Gastroesophageal sphincter (tissue), 4 donors: ENCODE measurements at regions not wholly inside any gene's neighbourhood (a gene's known extent, or its start where the extent isn't known, plus 50 kb on each side); places are given as distances from the start of the nearest gene placed in this dataset.

ENCODE experiments used
- ATAC-seq: fragments of 150-250 bp; one replicate; pipeline ENCODE4 v1.9.1; 2016; ENCODE audit warnings: mild to moderate bottlenecking, moderate library complexity
- H3K27ac ChIP-seq, 4 donors: fragments of 200-600 bp; sonication (generic) in 3 of 4; 1 replicate in 3 of 4; 2 replicates in 1 of 4; pipeline ENCODE4 v1.5.1; 2016 to 2019
- H3K27me3 ChIP-seq: fragments of 200-600 bp; sonication (generic); one replicate; pipeline ENCODE4 v1.5.1; 2019
- H3K36me3 ChIP-seq, 2 donors: fragments of 200-600 bp; sonication (generic); one replicate each; pipeline ENCODE4 v1.5.1; 2019; ENCODE audit warnings: control low read depth in 1 of 2
- H3K4me1 ChIP-seq, 3 donors: fragments of 200-600 bp; sonication (generic); 1 replicate in 2 of 3; 2 replicates in 1 of 3; pipeline ENCODE4 v1.5.1; 2016 to 2019; ENCODE audit warnings: control low read depth in 2 of 3
- H3K4me3 ChIP-seq, 2 donors: fragments of 200-600 bp; sonication (generic); one replicate each; pipeline ENCODE4 v1.5.1; 2019; ENCODE audit warnings: mild to moderate bottlenecking in 1 of 2, moderate library complexity in 1 of 2
- H3K9me3 ChIP-seq, 3 donors: fragments of 200-600 bp; sonication (generic); one replicate each; pipeline ENCODE4 v1.5.1; 2017 to 2019; ENCODE audit warnings: control low read depth in 2 of 3
- EP300 ChIP-seq: sonication (generic); formaldehyde crosslinking; IDR thresholded peaks from one replicate; pipeline ENCODE4 v1.6.1; 2017; ENCODE audit warnings: antibody characterized with exemption, mild to moderate bottlenecking
- POLR2A ChIP-seq, 2 donors: fragments of 450-650 bp; IDR thresholded peaks; one replicate each; pipeline ENCODE4 v1.6.1; 2017; ENCODE audit warnings: antibody characterized with exemption in 2 of 2, mild to moderate bottlenecking in 2 of 2, moderate library complexity in 1 of 2
- POLR2AphosphoS5 ChIP-seq: sonication (generic); formaldehyde crosslinking; IDR thresholded peaks from one replicate; pipeline ENCODE4 v1.6.1; 2017; ENCODE audit warnings: antibody characterized with exemption
- WGBS, 2 donors: methylation state at CpG; one replicate each; pipeline ENCODE4 v1.1.5; 2018; ENCODE audit warnings: low coverage in 1 of 2; 5-methylcytosine and 5-hydroxymethylcytosine counted together
- TF ChIP-seq, protein P1 (sequence below), 4 experiments: fragments of 200-600 bp in 2 of 4; fragments of 450-650 bp in 2 of 4; sonication (generic) in 1 of 4; IDR thresholded peaks; one replicate each; pipeline ENCODE4 v1.5.1; 2017 to 2019; ENCODE audit warnings: antibody characterized with exemption in 4 of 4, mild to moderate bottlenecking in 2 of 4, moderate library complexity in 2 of 4

DNA sequence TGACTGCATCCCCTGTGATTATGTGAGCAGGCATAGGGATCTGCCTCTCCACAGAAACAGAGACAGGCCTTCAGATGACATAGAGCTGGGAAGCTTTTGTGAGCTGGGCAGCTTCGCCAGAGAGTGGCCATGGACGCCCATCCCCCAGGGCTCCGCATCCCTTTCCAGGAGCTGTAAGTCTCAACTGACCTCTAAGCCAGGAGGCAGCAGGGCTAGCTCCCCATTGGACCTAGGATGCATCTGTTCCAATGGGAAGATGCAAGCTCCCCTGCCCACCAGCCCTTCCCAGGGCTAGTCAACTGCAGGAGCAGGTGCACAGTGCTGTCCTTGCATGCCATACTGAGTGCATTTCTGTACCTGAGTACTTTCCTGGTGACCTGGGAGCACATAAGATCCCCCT, 663.6 kb downstream of the RNF144B start:
- H3K4me3 ChIP-seq, result no peak overlapping the region
- no peaks in the 10 kb centered on the region for H3K27me3 ChIP-seq
- TF ChIP-seq POLR2AphosphoS5 (no peak), POLR2A (IDR thresholded peaks at IDR 0.05) (no peak), EP300 (no peak)
- TF ChIP-seq, protein P1, sequence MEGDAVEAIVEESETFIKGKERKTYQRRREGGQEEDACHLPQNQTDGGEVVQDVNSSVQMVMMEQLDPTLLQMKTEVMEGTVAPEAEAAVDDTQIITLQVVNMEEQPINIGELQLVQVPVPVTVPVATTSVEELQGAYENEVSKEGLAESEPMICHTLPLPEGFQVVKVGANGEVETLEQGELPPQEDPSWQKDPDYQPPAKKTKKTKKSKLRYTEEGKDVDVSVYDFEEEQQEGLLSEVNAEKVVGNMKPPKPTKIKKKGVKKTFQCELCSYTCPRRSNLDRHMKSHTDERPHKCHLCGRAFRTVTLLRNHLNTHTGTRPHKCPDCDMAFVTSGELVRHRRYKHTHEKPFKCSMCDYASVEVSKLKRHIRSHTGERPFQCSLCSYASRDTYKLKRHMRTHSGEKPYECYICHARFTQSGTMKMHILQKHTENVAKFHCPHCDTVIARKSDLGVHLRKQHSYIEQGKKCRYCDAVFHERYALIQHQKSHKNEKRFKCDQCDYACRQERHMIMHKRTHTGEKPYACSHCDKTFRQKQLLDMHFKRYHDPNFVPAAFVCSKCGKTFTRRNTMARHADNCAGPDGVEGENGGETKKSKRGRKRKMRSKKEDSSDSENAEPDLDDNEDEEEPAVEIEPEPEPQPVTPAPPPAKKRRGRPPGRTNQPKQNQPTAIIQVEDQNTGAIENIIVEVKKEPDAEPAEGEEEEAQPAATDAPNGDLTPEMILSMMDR (IDR thresholded peaks at IDR 0.05), result no peak
- WGBS, 2 donors, result 100% methylated on average over 1 of the region's 3 CpGs; no CpG with 5 or more reads in 1 of the 2 donors
- H3K9me3 ChIP-seq, result peaks cover 0 to 9% (median 0%) of the 10 kb centered on the region in 3 donors
- no peak overlapping the region for H3K27ac ChIP-seq
- H3K36me3 ChIP-seq, result no peaks in the 10 kb centered on the region
- peaks cover 0 to 4% (median 0%) of the 10 kb centered on the region in 3 donors for H3K4me1 ChIP-seq
- ATAC-seq, result no peak

DNA sequence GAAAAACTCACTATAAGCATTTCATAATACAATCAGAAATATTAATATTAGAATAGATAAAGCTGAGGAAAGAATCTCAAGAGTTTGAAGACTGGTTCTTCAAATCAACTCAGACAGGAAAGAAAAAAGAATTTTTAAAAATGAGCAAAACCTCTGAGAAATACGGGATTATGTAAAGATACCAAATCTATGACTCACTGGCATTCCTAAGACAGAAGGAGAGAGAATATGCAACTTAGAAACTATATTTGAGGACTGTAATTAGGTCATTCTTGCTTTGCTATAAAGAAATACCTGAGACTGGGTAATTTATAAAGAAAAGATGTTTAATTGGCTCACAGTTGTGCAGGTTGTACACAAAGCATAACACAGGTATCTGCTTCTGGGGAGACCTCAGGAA, 665.1 kb downstream of the RNF144B start:
- Histone ChIP-seq H3K4me1 (peaks cover 0 to 4% (median 0%) of the 10 kb centered on the region in 3 donors), H3K36me3 (no peaks in the 10 kb centered on the region), H3K27me3 (no peaks in the 10 kb centered on the region), H3K27ac (no peak overlapping the region), H3K9me3 (peaks cover 0 to 9% (median 0%) of the 10 kb centered on the region in 3 donors), H3K4me3 (no peak overlapping the region)
- WGBS, 2 donors, result 13 to 21% methylated on average over 1 of the region's 1 CpG
- ATAC-seq, result no peak
- TF ChIP-seq EP300, result no peak
- TF ChIP-seq, protein P1 (IDR thresholded peaks at IDR 0.05), result no peak
- no peak for TF ChIP-seq POLR2A (IDR thresholded peaks at IDR 0.05)
- TF ChIP-seq POLR2AphosphoS5, result no peak

DNA sequence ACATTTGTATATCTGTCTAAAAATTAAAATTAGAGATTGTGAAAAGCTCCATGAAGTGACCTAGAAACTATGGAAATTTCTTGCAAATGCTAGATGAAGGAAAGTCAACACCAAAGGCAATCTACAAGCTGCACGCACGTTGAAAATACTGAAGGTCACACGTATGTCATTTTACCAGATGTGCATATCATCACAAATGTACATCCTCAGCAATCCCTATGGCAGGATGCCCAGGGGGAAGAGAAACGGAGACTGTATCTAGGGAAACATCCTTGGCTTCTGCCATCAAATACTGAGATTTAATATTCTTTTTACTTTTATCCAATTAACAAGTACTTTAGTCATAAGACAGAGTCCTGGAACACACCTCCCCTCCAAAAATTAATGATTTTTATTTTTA, 672.0 kb downstream of the RNF144B start:
- no peaks in the 10 kb centered on the region for H3K36me3 ChIP-seq
- no peaks in the 10 kb centered on the region for H3K4me1 ChIP-seq
- no peaks in the 10 kb centered on the region for H3K27me3 ChIP-seq
- WGBS, 2 donors, result 33 to 53% methylated on average over 4 of the region's 4 CpGs
- no peak overlapping the region for H3K27ac ChIP-seq
- peaks cover 0 to 11% (median 0%) of the 10 kb centered on the region in 3 donors for H3K9me3 ChIP-seq
- ATAC-seq, result no peak
- TF ChIP-seq POLR2AphosphoS5 (no peak), POLR2A (IDR thresholded peaks at IDR 0.05) (no peak), EP300 (no peak)
- TF ChIP-seq, protein P1 (IDR thresholded peaks at IDR 0.05), result no peak
- H3K4me3 ChIP-seq, result no peak overlapping the region

DNA sequence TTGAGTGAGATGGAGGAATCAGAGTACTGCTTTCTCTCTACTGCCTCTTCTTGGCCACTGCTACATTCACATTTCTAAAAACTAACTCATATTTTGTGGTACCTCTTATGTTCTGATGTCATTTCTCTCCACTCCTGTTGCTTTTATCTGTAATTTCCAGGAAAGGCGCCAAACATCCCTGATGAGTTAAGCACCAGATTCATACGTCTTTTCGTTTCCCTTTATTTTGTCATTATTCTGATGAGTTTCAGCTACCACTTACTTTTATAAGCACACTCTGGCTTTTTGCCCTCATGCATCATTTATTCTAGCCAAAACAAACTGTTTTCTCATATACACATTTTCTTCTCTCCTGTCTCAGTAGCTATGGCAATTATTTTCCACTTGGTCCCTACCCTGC, 680.0 kb downstream of the RNF144B start:
- H3K27me3 ChIP-seq, result no peaks in the 10 kb centered on the region
- peak overlapping the region in 3 of 4 donors; percentile 27 to 55 (median 44) for H3K27ac ChIP-seq
- WGBS, 2 donors, result 17 to 26% methylated on average over 3 of the region's 3 CpGs
- no peaks in the 10 kb centered on the region for H3K4me1 ChIP-seq
- TF ChIP-seq EP300 (no peak), POLR2A (IDR thresholded peaks at IDR 0.05) (no peak), POLR2AphosphoS5 (peak; percentile 68)
- TF ChIP-seq, protein P1 (IDR thresholded peaks at IDR 0.05), result peak in 1 of 4 experiments; percentile 5
- H3K9me3 ChIP-seq, result peaks cover 0 to 11% (median 0%) of the 10 kb centered on the region in 3 donors
- ATAC-seq, result peak; percentile 39
- no peaks in the 10 kb centered on the region for H3K36me3 ChIP-seq
- no peak overlapping the region for H3K4me3 ChIP-seq

DNA sequence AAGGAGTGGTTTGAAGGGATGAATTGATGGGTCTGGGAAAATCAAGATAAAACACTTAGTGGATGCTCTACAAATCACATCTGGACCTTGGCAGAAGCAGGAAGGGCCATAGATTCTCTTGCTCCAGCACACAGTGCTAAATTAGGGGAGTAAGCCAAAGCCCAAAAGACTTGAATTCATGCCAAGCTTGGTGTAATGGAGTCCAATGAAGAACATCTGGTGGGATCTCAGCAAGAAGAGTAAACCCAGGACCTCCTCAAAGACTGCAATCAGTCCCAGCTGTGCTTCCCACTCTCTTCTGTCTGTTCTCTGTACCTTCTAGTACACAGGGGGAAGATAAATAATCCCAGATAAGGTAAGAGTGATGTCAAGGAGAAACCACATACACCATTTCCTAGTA, 683.4 kb downstream of the RNF144B start:
- TF ChIP-seq POLR2A (IDR thresholded peaks at IDR 0.05), result no peak
- no peak for TF ChIP-seq EP300
- TF ChIP-seq POLR2AphosphoS5, result no peak
- TF ChIP-seq, protein P1 (IDR thresholded peaks at IDR 0.05), result no peak
- no peak for ATAC-seq
- no peaks in the 10 kb centered on the region for H3K27me3 ChIP-seq
- H3K9me3 ChIP-seq, result peaks cover 0 to 7% (median 0%) of the 10 kb centered on the region in 3 donors
- no peaks in the 10 kb centered on the region for H3K4me1 ChIP-seq
- no peak overlapping the region for H3K4me3 ChIP-seq
- H3K27ac ChIP-seq, result no peak overlapping the region
- H3K36me3 ChIP-seq, result no peaks in the 10 kb centered on the region
